Left renal cortex interstitium (tissue), 4 donors: ENCODE measurements at regions not wholly inside any gene's neighbourhood (a gene's known extent, or its start where the extent isn't known, plus 50 kb on each side); places are given as distances from the start of the nearest gene placed in this dataset.

Source experiments
- DNase-seq, 4 donors: peaks; one replicate each; pipeline ENCODE4 v3.0.0-alpha.2; 2013; ENCODE audit warnings: low read depth in 4 of 4, low spot score in 2 of 4, missing footprints in 1 of 4

DNA sequence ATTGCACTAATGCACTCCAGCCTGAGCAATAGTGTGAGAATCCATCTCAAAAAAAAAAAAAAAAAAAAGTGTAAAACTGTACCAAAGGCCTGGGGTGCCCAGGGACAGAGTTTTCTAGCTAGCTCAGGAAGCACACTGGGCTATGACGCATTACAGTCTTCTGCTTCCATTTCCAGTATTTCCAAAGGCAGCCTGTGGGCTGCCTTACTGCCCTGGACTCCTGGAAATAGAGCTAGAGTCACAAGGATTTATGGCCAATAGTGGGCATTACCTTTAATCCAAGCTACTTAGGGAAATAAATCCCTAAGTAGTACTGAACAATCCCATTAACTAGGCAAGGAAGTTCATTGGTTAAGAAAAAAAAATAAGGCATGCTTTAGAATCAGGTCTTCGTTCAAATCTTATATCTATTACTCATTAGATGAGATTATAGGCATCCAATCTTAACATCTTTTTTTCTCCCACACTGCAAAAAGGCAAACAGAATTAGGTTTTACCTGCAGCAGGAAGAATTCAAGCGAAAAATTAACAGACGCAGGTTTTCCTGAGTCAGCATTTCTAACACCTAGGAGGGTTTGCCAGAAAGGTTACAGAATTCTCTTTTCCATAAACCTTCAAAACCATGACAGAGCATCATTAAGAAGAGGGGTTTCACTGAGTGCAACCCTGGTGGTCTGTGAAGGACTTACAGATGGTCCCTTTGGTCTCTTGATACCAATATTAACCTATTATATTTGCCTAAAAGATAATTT, 85.6 kb upstream of the CCDC112 start:
- no peak for DNase-seq

DNA sequence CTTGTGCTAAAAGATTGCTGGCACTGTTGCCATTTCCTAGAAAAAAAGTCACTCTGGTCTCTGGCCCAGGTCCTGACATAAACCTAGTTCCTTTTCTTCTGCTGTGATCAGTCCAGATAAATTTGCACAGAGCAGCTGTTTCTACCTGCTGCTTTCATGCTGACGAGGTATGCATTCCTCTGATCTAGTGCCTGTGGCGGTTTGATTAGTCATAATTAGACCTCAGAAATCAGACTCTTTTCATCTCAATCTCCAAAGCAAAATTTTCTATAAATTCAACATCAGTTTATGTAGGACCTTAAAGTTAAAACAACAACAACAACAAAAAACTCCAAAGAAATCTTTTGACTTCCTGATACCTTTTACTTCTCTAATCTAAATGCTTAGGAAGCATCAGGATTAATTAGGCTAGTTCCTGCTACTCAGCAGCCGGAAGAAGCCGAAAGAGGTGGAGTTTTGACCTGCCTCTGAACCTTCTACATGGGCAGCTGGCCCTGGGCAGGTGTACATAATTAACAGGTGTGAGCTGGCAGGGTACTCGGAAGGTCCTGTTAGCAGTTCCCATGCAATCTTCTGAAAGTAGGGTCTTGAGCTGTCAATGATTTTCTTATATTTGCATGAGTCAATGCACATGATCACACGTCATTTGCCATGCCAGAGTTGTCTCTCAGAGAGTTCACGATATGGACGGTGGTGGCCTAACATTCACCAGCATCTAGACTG, 83.3 kb upstream of the CCDC112 start:
- DNase-seq, result no peak

DNA sequence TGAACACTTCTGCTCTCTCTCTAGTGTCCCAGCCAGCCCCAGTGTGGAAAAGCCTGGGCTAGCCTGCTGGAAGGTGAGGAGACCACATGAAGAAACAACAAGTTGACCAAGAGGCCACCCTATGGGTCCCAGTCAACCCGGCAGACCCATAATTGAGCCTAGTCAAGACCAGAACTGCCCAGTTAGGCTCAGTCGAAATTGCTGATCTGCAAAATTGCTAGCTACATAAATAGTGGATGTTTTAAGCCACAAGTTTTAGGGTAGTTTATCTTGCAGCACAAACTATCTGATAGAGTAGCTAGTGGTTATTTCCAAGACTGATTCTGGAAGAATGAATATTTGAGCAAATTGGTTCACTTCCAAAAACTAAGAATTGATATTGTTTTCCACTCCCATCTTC, 82.3 kb upstream of the CCDC112 start:
- no peak for DNase-seq

DNA sequence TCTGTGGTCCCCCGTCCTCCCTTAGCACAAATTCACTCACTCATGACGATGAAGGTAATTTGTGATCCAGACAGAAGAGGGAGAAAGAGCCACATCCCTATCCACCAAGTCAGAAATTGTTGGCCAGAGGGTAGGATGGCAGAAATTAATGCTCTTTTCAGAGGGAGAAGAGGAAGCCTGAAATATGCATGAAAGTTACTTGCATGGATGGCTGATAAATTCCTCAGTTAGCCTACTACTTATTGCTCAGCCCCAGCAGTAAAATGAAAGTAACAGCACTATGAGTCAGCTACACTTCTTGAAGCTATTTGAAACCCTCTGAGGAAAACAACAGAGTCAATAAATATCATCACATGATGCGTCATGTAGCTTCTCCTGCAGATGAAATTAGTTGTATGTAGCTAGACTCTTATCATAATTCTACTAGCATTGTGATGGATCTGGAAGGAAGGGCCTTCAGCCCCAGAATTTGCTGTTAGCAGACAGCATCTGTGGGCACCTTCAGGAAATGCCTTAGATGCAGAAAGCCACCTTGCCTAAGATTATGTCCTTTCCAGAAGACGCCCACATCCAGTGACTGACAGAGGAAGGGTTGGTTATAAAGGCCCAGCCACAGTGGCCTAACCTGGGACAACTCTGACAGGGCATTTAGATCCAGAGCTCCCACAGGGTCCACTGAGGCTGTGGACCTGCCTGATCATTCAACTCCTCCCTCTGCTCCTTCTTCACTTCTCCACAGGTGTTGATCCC, 81.2 kb upstream of the CCDC112 start:
- no peak for DNase-seq

DNA sequence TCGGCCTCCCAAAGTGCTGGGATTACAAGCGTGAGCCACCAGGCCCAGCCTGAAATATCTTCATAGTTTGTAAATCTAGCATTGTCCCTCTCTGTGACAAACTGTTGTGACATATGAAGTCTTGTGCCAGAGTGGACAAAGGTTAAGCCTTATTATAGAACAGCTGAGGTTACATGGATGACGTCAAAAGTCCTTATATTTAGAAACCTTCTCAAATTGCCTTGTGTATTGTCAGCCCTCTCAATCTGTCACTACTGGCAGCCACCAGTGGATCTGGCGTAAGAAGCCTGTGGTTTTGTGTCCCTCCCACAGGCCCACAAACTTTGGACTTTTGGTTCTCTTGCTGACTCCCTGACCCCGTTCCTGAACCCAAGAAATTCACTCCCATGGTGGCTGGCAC, 79.4 kb upstream of the CCDC112 start:
- DNase-seq, result no peak

DNA sequence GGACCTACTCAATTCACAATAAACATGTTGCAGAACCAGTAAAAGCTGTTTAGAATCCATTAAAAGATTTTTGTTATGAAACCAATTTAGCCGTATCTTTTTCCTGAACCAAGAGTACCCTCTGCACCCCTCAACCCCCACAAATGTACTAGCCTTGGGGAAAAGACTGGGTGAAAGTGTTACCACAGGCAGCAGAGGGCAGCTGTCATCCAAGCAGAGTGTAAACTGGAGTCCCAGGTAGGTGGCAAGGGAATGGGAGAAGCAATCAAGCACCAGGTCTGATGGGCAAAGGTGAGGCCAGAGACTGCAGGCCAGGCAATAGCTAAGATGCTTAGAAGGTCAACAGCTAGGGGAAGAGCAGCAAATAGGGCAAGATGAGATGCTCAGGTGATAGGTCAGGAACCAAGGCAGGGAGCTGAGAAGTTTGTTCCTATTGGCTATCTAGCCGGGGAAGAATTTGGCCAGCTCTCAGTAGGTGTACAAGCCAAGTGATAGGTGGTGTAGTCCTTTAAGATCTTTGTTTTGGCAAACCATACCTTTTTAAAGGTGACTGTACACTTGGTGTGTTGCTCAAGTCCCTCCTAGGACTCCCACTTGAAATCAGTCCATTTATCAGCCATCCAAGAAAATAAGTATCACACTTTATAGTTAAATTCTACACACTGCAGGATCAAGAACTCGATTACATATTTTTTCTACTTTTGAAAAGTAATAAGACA, 77.8 kb upstream of the CCDC112 start:
- DNase-seq, result no peak

DNA sequence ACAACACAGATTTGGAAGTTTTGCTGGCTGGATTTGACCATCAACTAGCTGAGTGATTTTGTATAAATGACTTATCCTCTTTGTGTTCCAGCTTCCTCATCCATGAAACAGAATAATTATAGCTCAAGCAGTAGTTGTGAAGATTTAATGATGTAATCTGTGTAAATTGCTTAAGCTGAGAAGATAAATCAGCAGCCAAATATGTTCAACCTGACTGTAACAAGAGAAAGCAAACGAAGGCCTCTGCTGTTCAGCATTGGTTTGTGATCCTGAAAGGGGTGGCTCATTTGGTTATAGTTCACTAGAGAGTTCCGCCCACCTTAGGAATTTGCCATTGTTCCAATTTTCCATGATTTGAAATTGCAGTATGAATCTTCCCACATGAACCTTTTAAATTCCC, 75.7 kb upstream of the CCDC112 start:
- DNase-seq, result no peak

DNA sequence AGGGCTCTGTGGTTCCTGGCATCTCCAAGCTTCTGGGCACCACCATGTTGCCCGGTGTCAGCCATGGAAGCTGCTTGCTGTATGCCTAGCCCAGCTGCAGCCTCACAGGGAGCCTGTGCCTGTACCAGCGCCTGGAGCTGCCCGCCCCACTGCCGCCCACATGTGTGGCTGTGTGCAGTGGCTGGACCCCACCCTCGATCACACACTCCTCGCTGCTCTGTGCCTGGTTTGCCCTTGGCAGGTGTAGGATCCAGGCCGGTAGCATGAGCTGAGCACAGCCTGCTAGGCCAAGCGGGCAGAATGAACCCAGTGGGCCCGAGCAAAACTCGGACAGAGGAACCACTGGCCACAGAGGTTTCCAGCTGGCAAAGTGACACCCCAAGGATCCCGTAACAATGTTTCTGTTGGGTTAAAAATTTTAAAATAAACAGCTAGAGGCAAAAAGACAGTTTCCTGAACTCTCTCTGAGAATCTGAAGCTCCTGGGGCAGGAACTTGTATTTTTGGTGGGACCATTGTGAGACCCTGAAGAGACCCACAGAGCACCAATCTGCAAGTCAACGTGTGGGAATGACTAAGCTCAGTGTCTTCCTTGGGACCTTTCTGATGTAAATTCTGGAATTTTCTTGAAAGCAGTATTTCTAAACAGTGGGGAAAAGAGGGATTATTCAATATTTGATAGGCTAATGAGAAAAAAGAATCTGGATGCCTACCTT, 73.1 kb upstream of the CCDC112 start:
- DNase-seq, result no peak

DNA sequence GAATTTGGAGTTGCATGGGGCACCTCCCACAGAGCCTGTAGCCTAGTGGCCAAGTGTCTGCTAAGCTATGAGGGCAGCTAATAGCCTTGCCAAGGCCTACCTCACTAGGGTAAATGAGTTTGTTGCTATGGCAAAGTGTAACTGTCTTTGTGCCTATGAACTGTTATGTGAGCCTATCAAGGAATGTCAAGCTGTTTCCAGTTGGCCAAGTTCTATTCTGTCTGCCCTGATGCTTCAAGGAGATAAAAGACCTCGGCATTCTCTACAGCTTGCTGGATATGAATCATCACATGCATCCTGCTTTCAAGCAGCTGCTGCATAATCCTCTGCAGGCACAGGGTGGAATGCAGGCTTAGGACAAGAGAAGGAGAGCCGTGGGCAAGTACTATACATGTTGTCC, 69.8 kb upstream of the CCDC112 start:
- DNase-seq, result no peak

DNA sequence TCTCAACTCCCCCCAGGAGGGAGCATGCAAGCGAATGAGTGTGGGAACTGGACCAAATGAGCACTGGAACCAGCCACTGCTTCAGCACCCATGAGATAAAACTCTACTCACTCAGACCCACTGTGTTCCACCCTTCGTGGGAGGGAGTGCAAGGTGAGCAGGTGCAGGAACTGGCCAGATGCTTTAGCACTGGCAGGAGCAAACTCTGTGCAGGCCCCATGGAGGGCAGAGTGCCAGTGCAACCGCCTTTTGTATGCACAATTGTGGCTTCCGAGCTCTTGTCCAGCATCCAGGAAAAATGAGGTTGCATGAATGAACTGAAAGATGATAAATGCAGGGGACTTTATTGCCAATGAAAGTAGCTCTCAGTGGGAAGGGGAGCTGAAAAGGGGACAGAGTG, 67.4 kb upstream of the CCDC112 start:
- no peak for DNase-seq

DNA sequence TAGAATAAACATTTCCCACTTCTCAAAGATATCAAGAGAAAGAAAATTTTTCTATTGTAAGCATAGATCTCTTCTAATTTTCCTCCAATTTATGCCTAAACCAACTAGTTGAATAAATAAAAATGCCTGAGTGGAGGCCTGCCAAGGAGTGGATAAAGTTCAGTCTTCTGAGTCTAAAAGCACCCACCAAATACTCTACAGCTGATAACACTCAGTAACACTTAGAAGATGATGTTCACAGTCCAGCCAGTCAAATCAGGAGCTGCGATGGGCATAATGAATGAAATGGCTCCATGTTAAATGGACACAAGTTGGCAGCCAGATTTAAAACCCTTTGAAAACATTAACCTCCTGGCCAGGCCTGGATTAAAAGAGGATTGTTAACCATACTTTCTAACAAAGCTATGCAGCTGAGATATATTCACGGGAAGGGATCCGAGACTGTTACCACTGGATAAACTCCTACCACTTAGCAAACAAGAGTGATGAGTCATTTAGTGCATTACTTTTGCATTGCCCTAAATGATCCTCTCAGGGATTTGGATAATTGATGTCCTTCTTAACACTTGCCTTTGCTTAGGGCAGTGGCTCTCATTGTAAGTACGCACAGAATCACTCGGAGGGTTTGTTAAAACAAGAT, 63.7 kb upstream of the CCDC112 start:
- no peak for DNase-seq

DNA sequence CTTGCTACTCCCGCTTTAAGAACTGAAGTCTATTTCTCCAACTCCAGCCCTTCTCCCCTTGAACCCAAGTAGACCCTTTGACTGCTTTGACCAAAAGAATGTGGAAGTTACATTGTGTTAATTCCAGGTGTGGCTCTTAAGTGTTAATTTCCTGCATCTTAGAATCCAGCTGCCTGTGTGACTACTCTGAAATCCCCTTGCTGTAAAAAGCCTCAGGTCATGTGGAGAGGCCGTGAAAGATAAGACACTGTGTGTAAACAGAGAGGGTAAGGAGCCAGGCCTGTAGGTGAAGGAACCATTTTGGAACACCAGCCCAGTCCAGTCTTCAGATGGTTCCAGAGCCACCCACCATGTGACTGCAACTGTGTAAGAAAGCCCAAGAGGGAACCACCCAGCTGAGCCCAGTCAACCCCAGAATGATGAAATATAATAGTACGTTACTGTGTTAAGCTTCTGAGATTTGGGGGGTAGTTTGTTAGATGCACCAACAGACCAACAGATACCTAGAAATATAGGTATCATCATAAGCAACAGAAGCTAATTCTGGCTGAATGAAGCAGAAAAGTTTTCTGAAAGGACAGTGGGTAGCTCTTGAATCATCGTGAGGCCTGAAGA, 59.4 kb upstream of the CCDC112 start:
- no peak for DNase-seq

DNA sequence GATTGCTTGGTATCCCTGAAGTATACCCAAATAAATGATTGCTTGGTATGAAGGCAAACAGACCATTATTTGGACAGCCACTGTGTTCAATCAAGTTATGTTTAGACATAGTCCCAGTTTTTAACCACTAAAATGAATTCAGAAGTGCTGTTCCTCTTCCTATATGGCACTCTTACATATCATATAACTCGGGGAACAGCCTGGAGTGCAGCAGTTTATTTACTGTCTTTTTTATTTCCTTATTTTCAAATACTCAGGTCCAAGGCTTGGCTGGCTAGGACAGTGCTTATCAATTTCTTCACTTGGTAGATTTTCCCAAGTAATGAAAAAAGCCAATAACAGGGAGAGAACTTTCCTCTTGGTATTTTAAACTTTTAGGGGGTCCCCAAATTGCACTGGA, 58.6 kb upstream of the CCDC112 start:
- DNase-seq, result no peak

DNA sequence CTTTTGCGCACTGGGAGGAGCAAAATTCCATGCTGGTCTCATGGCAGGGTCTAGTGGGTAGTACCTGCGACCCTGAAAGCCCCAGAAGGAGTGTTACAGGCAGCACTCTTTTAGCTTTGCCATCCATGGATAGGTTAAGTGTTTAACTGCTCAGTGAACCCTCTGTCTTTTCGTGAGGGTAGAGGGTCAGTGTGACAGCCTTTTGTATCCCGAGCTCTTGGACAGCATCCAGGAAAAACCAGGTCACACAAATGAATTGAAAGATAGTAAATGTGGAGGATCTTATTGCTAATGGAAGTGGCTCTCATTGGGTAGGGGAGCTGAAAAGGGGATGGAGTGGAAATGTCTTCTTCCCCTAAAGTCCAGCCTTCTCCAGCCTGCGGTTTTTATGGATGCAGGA, 57.8 kb upstream of the CCDC112 start:
- DNase-seq, result no peak

DNA sequence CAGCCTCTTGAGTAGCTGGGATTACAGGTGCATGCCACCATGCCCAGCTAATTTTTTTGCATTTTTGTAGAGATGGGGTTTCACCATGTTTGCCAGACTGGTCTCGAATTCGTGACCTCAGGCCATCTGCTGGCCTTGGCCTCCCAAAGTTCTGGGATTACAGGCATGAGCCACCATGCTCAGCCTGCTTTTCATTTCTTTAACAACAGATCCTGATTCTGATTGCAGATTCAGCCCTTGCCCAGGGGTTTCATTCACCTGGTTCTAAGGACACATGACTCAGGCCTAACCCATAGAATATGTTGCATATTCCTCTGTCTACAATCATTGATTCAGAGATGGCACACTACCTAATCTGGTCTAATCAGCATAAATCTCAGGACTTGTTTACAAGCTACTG, 56.1 kb upstream of the CCDC112 start:
- DNase-seq, result no peak

DNA sequence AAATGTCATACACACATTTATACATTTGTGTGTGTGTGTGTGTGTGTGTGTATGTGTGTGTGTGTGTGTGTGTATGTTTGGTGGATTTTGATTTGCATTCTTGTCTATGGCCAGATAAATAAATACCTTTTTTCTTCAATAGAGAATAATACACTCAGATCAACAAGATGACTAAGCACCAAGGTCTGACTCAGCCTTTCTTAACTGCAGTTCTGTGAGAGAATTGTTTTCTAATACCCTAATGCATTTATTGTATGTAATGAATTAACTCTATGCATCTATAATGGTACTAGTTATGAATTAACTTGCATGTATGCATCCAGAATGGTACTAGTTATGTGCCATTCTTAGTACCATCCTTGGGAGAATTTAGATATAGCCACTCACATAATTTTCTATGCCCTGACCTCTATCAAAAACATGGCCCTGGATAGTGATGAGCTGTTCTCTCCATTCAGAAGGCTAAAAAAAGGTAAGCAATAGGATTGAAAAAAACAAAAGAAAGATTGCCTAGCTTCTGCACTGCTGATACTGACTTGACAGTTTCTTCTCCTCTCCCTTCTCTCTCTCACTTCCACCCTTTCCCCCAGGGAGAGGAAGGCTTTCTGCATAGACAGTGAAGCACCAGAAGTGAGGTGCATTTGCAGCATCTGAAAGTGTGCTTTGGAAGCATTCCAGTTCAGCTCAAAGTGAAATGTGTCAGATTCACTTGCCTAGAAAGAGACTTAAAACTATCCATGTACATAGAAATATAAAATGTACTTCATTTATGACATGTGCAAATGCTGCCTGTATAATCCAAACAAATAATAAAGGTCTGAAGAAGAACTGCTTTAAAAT, 55.1 kb upstream of the CCDC112 start:
- no peak for DNase-seq

DNA sequence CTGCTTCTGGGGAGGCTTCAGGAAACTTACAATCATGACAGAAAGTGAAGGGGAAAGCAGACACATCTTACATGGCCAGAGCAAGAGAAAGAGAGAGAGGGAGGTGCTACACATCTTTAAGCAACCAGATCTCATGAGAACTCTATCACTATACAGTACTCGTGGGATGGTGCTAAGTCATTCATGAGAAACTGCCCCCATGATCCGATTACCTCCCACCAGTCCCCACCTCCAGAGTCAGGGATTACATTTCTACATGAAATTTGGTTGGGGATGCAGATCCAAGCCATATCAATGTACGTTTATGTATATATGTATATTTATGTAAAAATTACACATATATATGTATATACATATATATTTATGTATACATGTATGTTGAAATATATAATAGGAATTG, 54.4 kb upstream of the CCDC112 start:
- no peak for DNase-seq

DNA sequence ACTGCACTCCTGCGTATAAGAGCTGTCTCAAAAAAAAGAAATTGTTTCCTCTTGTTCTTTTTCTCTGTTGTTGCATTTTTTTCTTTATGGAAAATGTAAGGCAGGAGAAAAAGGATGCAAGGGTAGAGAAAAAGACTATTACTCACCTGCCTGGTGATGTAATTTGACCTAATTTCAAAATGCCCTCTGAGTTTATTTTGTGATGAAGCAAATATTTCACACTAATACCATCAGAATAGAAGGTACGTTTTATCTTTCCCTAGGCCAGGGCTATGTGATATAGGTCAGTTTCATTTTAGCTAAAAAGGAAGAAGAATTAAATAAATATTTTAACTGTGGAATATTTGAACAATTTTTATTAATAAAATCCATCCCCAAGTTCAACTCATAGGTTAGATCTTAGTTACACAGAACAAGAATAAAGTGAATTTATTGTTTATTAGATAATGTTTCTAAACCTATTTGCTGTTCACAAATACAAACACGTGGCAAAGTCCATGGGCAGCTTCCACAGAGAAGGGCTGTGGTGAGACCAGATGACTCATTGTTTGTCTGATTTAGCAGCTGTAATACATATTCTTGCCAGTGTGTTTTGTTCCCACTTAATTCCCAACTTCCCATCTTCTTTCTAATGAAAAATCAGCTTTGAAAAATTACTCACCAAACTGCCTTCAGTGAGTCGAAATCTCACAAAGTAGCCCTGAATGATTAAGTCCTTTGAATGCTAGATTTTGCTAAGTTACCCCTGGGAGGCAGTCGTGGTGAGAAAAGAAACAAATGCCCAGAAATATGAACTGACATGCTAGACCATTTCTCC, 52.8 kb upstream of the CCDC112 start:
- no peak for DNase-seq
